ENCODE measurements at regions not wholly inside any gene's neighbourhood (a gene's known extent, or its start where the extent isn't known, plus 50 kb on each side); places are given as distances from the start of the nearest gene placed in this dataset.
"Not testable (repeated sequence)": the region's sequence is repeated elsewhere in the genome, so short reads cannot be mapped to it uniquely, and the experiment has no call there.

DNA sequence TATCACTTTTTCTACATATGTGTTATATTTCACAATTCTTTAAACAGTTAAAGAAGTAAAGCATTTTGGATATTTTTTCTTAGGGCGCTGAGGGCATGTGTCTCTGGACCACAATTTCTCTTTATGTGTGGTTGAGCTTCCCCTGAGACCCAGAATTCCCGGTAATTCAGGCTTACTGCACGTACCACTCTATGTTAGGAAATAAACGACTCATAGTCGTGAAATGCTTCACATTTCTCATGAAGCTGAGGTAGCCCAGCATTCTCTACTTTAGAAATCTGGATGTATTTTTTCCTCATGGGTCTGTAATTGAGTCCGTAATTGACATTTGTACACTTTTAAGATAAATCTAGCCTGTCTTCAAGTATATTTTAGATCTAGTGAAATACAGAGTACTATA is 170.6 kb downstream of the FZD1 start:
- Histone ChIP-seq H3K4me1 (ENCODE audit: control insufficient read depth, insufficient read depth, low read length) (no peaks in the 10 kb centered on the region), H3K27ac (ENCODE audit: low read length) (no peak overlapping the region), H3K36me3 (ENCODE audit: control insufficient read depth, insufficient read depth, low read length) (no peaks in the 10 kb centered on the region), H3K27me3 (ENCODE audit: control insufficient read depth, insufficient read depth, low read length) (no peaks in the 10 kb centered on the region), H3K9me3 (ENCODE audit: control insufficient read depth, insufficient read depth, low read length) (peaks cover 3% of the 10 kb centered on the region), H3K4me3 (ENCODE audit: low read length) (no peak overlapping the region)
- no peaks in the 10 kb centered on the region for H3K36me3 Mint-ChIP-seq
- 81% methylated on average over 5 of the region's 6 CpGs for WGBS (ENCODE audit: insufficient coverage)
- H3K4me3 Mint-ChIP-seq = no peak overlapping the region
- ATAC-seq (no peak), DNase-seq (no peak)
- no peaks in the 10 kb centered on the region for H3K4me1 Mint-ChIP-seq
- H3K27ac Mint-ChIP-seq = no peak overlapping the region
- H3K27me3 Mint-ChIP-seq (ENCODE audit: low read depth in 2 of 2) = no peaks in the 10 kb centered on the region
- peaks cover 25% of the 10 kb centered on the region in 2 donors for H3K9me3 Mint-ChIP-seq
- intact Hi-C loops (cut with micrococcal nuclease) = no loop called here
- TF ChIP-seq CTCF (IDR thresholded peaks at IDR 0.05) = no peak

GRCh38 chr7:91435381-91436059 is 171.3 kb downstream of the FZD1 start:
- H3K27me3 Mint-ChIP-seq (ENCODE audit: low read depth in 2 of 2) = no peaks in the 10 kb centered on the region
- 100% methylated on average over 1 of the region's 2 CpGs for WGBS (ENCODE audit: insufficient coverage)

GRCh38 chr7:91436655-91437054 is 172.4 kb downstream of the FZD1 start:
- Mint-ChIP-seq H3K27me3 (ENCODE audit: low read depth in 2 of 2) (no peaks in the 10 kb centered on the region), H3K4me3 (no peak overlapping the region), H3K4me1 (no peaks in the 10 kb centered on the region), H3K9me3 (peaks cover 23 to 27% of the 10 kb centered on the region in 2 donors), H3K27ac (no peak overlapping the region), H3K36me3 (no peaks in the 10 kb centered on the region)
- H3K36me3 ChIP-seq (ENCODE audit: control insufficient read depth, insufficient read depth, low read length) = no peaks in the 10 kb centered on the region
- no peak for DNase-seq
- no peaks in the 10 kb centered on the region for H3K4me1 ChIP-seq (ENCODE audit: control insufficient read depth, insufficient read depth, low read length)
- H3K4me3 ChIP-seq (ENCODE audit: low read length) = no peak overlapping the region
- no peak for TF ChIP-seq CTCF (IDR thresholded peaks at IDR 0.05)
- peaks cover 9% of the 10 kb centered on the region for H3K9me3 ChIP-seq (ENCODE audit: control insufficient read depth, insufficient read depth, low read length)
- H3K27me3 ChIP-seq (ENCODE audit: control insufficient read depth, insufficient read depth, low read length) = no peaks in the 10 kb centered on the region
- 79% methylated on average over 3 of the region's 5 CpGs for WGBS (ENCODE audit: insufficient coverage)
- intact Hi-C loops (cut with micrococcal nuclease) = no loop called here
- H3K27ac ChIP-seq (ENCODE audit: low read length) = no peak overlapping the region
- ATAC-seq = no peak

More at GRCh38 chr7:91435381-91436059, 171.3 kb downstream of the FZD1 start:
- H3K4me1 ChIP-seq (ENCODE audit: control insufficient read depth, insufficient read depth, low read length) = no peaks in the 10 kb centered on the region
- H3K36me3 Mint-ChIP-seq = no peaks in the 10 kb centered on the region
- ATAC-seq (no peak), DNase-seq (no peak)
- H3K4me3 Mint-ChIP-seq = no peak overlapping the region
- intact Hi-C loops (cut with micrococcal nuclease) = no loop called here
- no peak overlapping the region for H3K4me3 ChIP-seq (ENCODE audit: low read length)
- H3K27ac Mint-ChIP-seq = no peak overlapping the region
- TF ChIP-seq CTCF (IDR thresholded peaks at IDR 0.05) = no peak
- H3K27ac ChIP-seq (ENCODE audit: low read length) = no peak overlapping the region
- H3K36me3 ChIP-seq (ENCODE audit: control insufficient read depth, insufficient read depth, low read length) = no peaks in the 10 kb centered on the region
- peaks cover 25 to 29% of the 10 kb centered on the region in 2 donors for H3K9me3 Mint-ChIP-seq
- no peaks in the 10 kb centered on the region for H3K27me3 ChIP-seq (ENCODE audit: control insufficient read depth, insufficient read depth, low read length)
- peaks cover 3% of the 10 kb centered on the region for H3K9me3 ChIP-seq (ENCODE audit: control insufficient read depth, insufficient read depth, low read length)
- no peaks in the 10 kb centered on the region for H3K4me1 Mint-ChIP-seq

DNA sequence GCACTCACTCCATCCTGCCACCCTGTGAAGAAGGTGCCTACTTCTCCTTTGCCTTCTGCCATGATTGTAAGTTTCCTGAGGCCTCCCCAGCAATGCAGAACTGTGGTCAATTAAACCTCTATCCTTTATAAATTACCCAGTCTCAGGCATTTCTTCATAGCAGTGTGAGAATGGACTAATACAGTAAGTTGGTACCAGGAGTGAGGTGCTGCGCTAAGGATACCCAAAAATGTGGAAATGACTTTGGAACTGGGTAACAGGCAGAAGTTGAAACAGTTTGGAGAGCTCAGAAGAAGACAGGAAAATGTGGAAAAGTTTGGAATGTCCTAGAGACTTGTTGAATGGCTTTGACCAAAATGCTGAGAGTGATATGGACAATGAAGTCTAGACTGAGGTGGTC is 176.0 kb downstream of the FZD1 start:
- peaks cover 31 to 33% of the 10 kb centered on the region in 2 donors for H3K9me3 Mint-ChIP-seq
- 95% methylated on average over 1 of the region's 1 CpG for WGBS (ENCODE audit: insufficient coverage)
- DNase-seq; H3K4me1 Mint-ChIP-seq; intact Hi-C loops (cut with micrococcal nuclease); H3K36me3 Mint-ChIP-seq; H3K27ac ChIP-seq (ENCODE audit: low read length); H3K36me3 ChIP-seq (ENCODE audit: control insufficient read depth, insufficient read depth, low read length); H3K4me1 ChIP-seq (ENCODE audit: control insufficient read depth, insufficient read depth, low read length); H3K27ac Mint-ChIP-seq; H3K27me3 Mint-ChIP-seq (ENCODE audit: low read depth in 2 of 2); H3K27me3 ChIP-seq (ENCODE audit: control insufficient read depth, insufficient read depth, low read length); H3K4me3 ChIP-seq (ENCODE audit: low read length); H3K4me3 Mint-ChIP-seq; H3K9me3 ChIP-seq (ENCODE audit: control insufficient read depth, insufficient read depth, low read length); ATAC-seq: not testable (repeated sequence)

Data from natural killer cell (primary cell).